Right cardiac atrium (tissue), 5 donors: ENCODE measurements at regions not wholly inside any gene's neighbourhood (a gene's known extent, or its start where the extent isn't known, plus 50 kb on each side); places are given as distances from the start of the nearest gene placed in this dataset.

ENCODE experiments used
- ATAC-seq, 2 donors: fragments of 200-7000 bp; cut with Tn5 transposase; one replicate each; pipeline versions ENCODE4 v1.8.0 to v1.9.1; 2020; ENCODE audit warnings: moderate library complexity in 2 of 2, mild to moderate bottlenecking in 1 of 2
- DNase-seq, 3 donors: peaks; one replicate each; pipeline ENCODE4 v3.0.0-alpha.2; 2020
- H3K27ac ChIP-seq: one replicate; pipeline ENCODE4 v1.5.1; 2013; ENCODE audit warnings: mild to moderate bottlenecking, low read length, control low read depth, moderate library complexity
- H3K27me3 ChIP-seq: one replicate; pipeline ENCODE4 v1.6.1; 2013; ENCODE audit not compliant: control insufficient read depth, insufficient read depth
- H3K4me1 ChIP-seq: one replicate; pipeline ENCODE4 v1.6.1; 2013; ENCODE audit warnings: low read length; ENCODE audit not compliant: control insufficient read depth, insufficient read depth
- H3K4me3 ChIP-seq: one replicate; pipeline ENCODE4 v1.5.1; 2013; ENCODE audit warnings: low read length, control low read depth
- H3K9me3 ChIP-seq: one replicate; pipeline ENCODE4 v1.6.1; 2013; ENCODE audit warnings: low read length; ENCODE audit not compliant: control insufficient read depth
- WGBS: extraction: QIAGEN DNeasy Blood & Tissue Kit; methylation state at CpG from one replicate; pipeline ENCODE4 v1.1.7; 2013; 5-methylcytosine and 5-hydroxymethylcytosine counted together
- intact Hi-C, 4 donors: fragments of 100-400 bp; cut with DNase I; formaldehyde crosslinking; loops; one replicate each; pipeline versions ENCODE4 v1.11.0 to v1.14.0; 2022 to 2023
- donor health status: healthy with polysubstance abuse.
- donor health status: DM: no; HTN: yes; CAD: no.
- donor health status: DM: no; HTN: no; CAD: no.
- donor health status: DM: no; HTN: yes; CAD: no; lungs with severe emphysema.
- donor health status: DM: yes; HTN: yes; CAD: no.

DNA sequence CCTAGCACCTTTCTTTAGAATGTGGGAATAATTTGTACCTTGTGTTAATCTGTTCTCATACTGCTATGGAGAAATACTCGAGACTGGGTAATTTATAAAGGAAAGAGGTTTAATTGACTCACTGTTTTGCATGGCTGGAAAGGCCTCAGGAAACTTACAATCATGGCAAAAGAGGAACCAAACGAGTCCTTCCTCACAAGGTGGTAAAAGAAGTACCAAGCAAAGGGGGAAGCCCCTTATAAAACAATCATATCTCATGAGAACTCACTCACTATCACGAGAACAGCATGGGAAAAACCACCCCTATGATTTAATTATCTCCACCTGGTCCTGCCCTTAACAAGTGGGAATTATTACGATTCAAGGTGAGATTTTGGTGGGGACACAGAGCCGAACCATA is 127.1 kb upstream of the ANO3 start:
- H3K27ac ChIP-seq, result no peak overlapping the region
- H3K4me3 ChIP-seq, result no peak overlapping the region
- no peaks in the 10 kb centered on the region for H3K9me3 ChIP-seq
- intact Hi-C loops, result no loop called here
- H3K27me3 ChIP-seq, result no peaks in the 10 kb centered on the region
- WGBS, result 78% methylated on average over 5 of the region's 5 CpGs
- no peak for DNase-seq
- ATAC-seq, result no peak
- H3K4me1 ChIP-seq, result no peaks in the 10 kb centered on the region

DNA sequence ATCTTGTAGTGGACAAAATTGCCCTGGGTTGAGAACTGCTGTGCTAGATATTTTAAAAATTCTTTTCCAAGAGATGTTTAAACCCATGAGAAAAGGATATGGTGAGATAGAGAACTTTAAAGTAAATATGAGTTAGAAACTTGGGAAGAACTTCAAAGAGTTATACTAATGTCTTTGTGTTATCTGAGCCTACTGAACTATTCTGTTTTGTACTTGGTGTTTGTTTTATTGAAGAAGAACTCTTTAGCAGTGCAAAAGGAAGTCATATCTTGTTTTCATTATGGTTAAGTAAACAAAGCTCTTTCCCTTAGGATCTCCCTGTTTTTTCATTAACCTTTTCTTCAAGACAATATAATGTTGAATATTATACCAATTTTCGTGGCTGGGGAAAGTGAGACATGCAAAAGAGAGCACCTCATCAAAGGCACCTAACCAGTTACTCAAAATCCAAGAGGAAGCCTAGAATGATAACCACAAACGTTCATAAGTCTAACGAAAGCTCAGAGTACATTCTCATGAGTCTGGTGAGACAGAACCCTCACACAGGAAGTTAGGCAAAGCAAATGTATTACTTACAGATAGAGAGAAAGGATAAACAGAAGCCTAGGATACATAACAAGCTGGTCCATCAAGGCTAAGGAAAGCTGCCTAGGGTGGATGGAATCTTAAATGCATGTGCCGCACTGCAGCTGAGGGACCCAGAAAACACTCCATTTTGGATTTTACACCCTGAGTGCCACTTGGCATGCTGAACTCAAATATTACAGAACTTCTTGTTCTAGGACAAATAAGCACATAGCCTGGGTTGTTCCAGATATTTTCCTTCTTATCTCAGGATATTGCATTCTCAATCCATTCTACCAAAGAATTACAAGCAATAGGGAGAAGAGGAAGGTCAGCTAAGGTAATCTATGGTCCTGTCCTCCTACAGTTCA is 112.5 kb upstream of the ANO3 start:
- DNase-seq, result peak in 1 of 3 donors; percentile 39
- Histone ChIP-seq H3K4me3 (no peak overlapping the region), H3K9me3 (no peaks in the 10 kb centered on the region), H3K27ac (no peak overlapping the region), H3K27me3 (no peaks in the 10 kb centered on the region), H3K4me1 (no peaks in the 10 kb centered on the region)
- intact Hi-C loops, result no loop called here
- WGBS, result 48% methylated on average over 4 of the region's 4 CpGs
- ATAC-seq, result peak; percentile 28 to 80

DNA sequence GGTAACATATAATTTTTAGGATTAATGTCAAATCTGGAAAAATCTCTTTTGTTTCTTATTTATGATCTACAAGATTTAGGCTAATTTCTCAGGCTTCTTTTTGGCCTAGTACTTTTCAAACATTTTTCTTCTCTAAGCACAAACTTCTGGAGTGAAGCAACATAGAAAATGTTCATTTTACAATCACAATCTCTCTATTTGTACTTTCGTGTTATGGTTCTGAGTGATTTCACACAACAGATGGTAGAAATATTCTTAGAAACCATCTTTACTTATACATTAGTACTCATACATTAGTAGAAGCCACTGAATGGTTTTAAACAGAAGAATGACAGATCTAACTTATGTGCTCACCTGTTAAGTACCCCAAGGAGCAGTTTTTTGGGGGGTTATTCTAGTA is 106.3 kb upstream of the ANO3 start:
- H3K4me3 ChIP-seq, result no peak overlapping the region
- DNase-seq (no peak), ATAC-seq (no peak)
- H3K27ac ChIP-seq, result no peak overlapping the region
- H3K9me3 ChIP-seq, result no peaks in the 10 kb centered on the region
- no peaks in the 10 kb centered on the region for H3K4me1 ChIP-seq
- intact Hi-C loops, result loop anchor here in 1 of 4 donors (5.0 kb wide), 1 partner anchor 243 kb away; no protein-coding TSS in a partner anchor
- H3K27me3 ChIP-seq, result no peaks in the 10 kb centered on the region
- WGBS, result 82% methylated on average over 1 of the region's 1 CpG

DNA sequence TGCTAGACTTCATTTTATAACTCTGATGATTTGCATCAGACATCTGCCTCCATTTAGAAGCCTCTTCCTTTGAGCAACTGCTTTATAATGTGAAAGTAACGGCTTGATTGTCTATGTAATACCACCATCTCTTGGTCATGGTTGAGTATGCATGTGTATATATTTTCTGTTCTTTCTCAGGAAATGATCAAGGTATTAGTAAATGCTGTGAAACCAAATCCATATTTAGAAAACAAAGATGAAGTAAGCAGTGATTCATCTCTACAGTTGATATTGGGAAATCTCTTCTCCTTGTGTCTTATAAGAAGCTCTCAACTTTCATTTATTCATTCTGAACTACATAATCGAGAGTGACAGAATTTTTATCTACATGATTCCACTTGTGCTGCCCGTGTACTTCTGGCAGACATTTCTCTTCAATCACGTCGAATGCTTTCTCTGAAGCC is 104.6 kb upstream of the ANO3 start:
- Histone ChIP-seq H3K27me3 (no peaks in the 10 kb centered on the region), H3K4me3 (no peak overlapping the region), H3K27ac (no peak overlapping the region), H3K4me1 (no peaks in the 10 kb centered on the region), H3K9me3 (no peaks in the 10 kb centered on the region)
- ATAC-seq, result peak; percentile 56 to 68
- DNase-seq, result no peak
- 33% methylated on average over 5 of the region's 5 CpGs for WGBS
- intact Hi-C loops, result loop anchor here in 1 of 4 donors (5.0 kb wide), 1 partner anchor 245 kb away; no protein-coding TSS in a partner anchor

DNA sequence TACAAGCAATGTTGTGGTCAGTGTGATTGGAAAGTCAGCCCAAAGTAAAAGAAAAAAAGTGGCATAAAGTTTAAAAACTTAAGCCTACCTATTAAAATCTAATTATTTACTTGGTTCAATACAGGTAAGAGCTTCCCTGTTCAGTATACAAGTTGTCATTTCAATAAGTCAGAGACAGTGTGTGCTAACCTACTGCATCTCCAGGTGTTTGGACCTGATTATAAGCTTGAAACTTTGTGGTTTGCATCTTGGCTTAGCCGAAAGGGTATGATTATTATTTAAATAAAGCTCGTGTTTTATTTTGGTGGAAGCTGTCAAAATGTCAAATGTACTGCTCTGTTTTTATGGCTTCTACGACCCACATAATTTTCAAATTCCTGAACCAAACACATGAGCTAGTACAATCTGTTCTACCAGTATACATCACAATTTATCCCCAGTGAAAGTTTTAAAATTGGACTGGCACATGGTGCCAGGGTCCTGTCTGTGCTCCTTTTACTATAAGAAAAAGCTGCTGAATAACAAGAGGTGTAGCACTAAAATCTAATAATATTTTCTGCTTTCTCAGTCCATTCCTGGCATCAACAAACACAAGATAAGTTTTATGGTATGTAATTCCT is 103.9 kb upstream of the ANO3 start:
- DNase-seq (no peak), ATAC-seq (no peak)
- Histone ChIP-seq H3K27ac (no peak overlapping the region), H3K4me3 (no peak overlapping the region), H3K4me1 (no peaks in the 10 kb centered on the region), H3K27me3 (no peaks in the 10 kb centered on the region), H3K9me3 (no peaks in the 10 kb centered on the region)
- intact Hi-C loops, result loop anchor here in 1 of 4 donors (5.0 kb wide), 1 partner anchor 246 kb away; no protein-coding TSS in a partner anchor
- WGBS, result 76% methylated on average over 3 of the region's 3 CpGs

DNA sequence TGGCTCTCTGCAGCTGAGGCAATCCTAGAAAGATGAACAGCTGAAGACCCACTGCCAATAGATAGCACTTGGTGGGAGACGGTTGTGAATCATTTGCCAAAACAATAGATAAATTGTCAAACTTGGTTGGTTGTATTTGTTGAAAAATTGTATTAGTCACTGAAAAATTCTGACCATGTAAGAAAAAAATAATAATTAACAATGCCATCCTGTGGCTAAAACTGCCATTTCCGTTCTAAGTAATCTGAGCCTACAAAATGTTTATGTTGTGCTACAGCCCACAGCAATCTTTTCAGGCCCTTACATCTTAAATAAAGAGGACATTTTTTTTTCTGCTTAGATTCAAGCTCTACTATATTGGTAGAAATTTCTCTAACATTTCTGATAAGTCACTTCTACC is 103.2 kb upstream of the ANO3 start:
- intact Hi-C loops, result loop anchor here in 1 of 4 donors (5.0 kb wide), 1 partner anchor 246 kb away; no protein-coding TSS in a partner anchor
- DNase-seq (no peak), ATAC-seq (no peak)
- H3K27ac ChIP-seq, result no peak overlapping the region
- no peaks in the 10 kb centered on the region for H3K27me3 ChIP-seq
- H3K4me1 ChIP-seq, result no peaks in the 10 kb centered on the region
- H3K9me3 ChIP-seq, result no peaks in the 10 kb centered on the region
- H3K4me3 ChIP-seq, result no peak overlapping the region
- 53% methylated on average over 2 of the region's 2 CpGs for WGBS

DNA sequence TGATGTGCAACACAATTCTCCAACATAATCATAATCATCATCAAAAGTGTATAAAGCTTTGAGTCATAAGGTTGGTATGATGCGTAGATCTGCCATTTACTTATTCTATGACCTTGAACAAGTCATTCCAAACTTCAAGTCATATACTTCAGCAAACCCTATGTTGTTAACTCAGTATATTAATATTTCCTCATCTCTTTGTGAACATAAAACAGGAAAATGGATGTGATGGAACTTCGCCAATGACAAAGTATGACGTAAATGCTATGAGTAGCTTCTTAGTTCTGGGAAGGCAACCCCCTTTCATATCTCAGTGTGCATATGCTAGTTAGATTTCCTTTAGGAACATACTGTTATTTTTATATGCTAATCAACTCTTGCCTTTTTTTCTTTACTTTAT is 102.7 kb upstream of the ANO3 start:
- no peak for DNase-seq
- Histone ChIP-seq H3K9me3 (no peaks in the 10 kb centered on the region), H3K4me3 (no peak overlapping the region), H3K27me3 (no peaks in the 10 kb centered on the region), H3K4me1 (no peaks in the 10 kb centered on the region), H3K27ac (no peak overlapping the region)
- intact Hi-C loops, result loop anchor here in 1 of 4 donors (5.0 kb wide), 1 partner anchor 247 kb away; no protein-coding TSS in a partner anchor
- ATAC-seq, result no peak
- WGBS, result 50% methylated on average over 3 of the region's 3 CpGs

DNA sequence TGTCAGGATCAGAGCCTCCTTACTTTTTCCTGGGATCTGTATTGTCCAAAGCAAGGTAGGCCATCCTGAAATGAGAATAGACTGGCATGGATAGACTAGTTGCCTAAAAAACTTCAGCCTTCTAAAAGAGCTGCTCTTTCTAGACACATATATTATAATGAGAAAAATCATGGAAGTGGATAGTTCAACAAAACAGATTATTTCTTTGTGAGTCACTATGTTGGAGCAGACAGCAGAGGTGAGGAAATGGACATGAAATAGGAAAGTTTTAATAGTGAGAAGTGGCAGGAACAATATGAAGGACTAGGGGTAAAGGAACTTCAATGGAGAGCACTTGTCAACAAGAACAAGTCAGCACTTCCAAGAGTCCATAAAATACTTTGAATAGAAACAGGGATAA is 101.9 kb upstream of the ANO3 start:
- H3K27ac ChIP-seq, result no peak overlapping the region
- no peak overlapping the region for H3K4me3 ChIP-seq
- H3K27me3 ChIP-seq, result no peaks in the 10 kb centered on the region
- ATAC-seq (no peak), DNase-seq (no peak)
- no peaks in the 10 kb centered on the region for H3K9me3 ChIP-seq
- intact Hi-C loops, result loop anchor here in 1 of 4 donors (5.0 kb wide), 1 partner anchor 248 kb away; no protein-coding TSS in a partner anchor
- no peaks in the 10 kb centered on the region for H3K4me1 ChIP-seq

DNA sequence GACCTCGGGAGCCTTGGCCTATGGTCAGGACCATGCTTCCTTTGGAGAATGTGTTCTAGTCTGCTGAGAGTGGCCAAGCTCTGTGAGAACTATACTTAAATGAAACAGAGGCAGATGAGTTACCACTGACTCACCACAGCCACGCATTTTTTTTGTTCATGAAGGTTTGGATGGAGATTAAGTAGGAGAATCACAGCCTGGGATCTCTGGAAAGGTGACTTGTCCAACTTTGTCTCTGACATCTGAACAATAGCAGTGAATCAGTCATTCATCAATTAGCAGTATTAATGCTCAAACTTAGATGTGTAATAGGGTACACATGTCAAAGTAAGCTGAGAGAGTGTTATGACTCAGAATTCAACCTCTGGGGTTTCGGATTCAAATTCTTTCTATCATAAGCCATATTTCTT is 100.7 kb upstream of the ANO3 start:
- DNase-seq (no peak), ATAC-seq (no peak)
- 76% methylated on average over 3 of the region's 3 CpGs for WGBS
- H3K27me3 ChIP-seq, result no peaks in the 10 kb centered on the region
- H3K4me3 ChIP-seq, result no peak overlapping the region
- no peak overlapping the region for H3K27ac ChIP-seq
- intact Hi-C loops, result no loop called here
- H3K9me3 ChIP-seq, result no peaks in the 10 kb centered on the region
- H3K4me1 ChIP-seq, result no peaks in the 10 kb centered on the region

DNA sequence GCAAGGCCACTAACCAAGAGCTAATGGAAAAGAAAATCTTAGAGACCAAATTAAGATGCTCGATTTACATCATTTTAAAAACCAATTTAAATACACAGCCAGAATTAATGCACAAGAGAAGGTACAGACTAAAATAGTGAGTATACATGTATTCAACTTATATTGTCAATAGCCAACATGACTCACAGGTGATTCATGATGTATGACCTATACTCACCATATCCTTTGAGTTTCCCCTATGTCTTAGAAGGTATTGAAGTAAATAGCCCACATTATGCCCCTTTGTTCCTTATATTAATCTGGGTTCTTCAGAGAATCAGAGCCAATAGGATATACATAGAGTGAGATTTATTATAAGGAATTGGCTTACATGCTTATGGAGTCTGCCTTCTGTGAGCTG is 97.5 kb upstream of the ANO3 start:
- WGBS, result 89% methylated on average over 1 of the region's 1 CpG

DNA sequence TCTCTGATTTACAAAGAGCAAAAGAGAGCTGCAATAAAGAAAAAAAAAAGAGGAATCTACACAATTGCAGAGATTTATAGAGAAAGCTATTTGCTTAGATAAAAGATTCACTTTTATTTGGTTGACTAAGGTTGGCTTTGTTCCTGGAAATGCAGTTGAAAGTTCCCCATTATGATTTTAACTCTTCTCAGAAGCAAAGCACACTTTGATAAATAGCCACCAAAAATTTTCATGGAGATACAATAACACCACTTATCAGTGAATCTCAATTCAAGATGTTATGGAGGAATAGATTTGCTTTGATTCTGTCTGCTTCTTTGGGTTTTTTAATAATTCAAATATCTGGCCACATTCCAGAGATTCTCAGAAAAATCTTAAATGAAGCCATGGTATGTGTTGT is 88.5 kb upstream of the ANO3 start:
- Histone ChIP-seq H3K4me3 (no peak overlapping the region), H3K27ac (no peak overlapping the region), H3K9me3 (no peaks in the 10 kb centered on the region), H3K4me1 (no peaks in the 10 kb centered on the region), H3K27me3 (no peaks in the 10 kb centered on the region)
- no peak for DNase-seq
- intact Hi-C loops, result no loop called here
- no peak for ATAC-seq

More for the DNA sequence above, 97.5 kb upstream of the ANO3 start:
- DNase-seq, result no peak
- Histone ChIP-seq H3K27me3 (no peaks in the 10 kb centered on the region), H3K27ac (no peak overlapping the region), H3K4me3 (no peak overlapping the region), H3K4me1 (no peaks in the 10 kb centered on the region), H3K9me3 (no peaks in the 10 kb centered on the region)
- intact Hi-C loops, result no loop called here
- ATAC-seq, result no peak
